Spinal cord (tissue), 9 donors: ENCODE measurements at regions not wholly inside any gene's neighbourhood (a gene's known extent, or its start where the extent isn't known, plus 50 kb on each side); places are given as distances from the start of the nearest gene placed in this dataset.

Experiments
- DNase-seq, 6 donors: peaks; one replicate each; pipeline versions ENCODE4 v3.0.0 to v3.0.0-alpha.2; 2013 to 2015; ENCODE audit warnings: low spot score in 6 of 6, low read depth in 4 of 6
- H3K27ac ChIP-seq: one replicate; pipeline ENCODE4 v1.5.1; 2013; ENCODE audit warnings: low read depth, low read length, control low read depth
- H3K27me3 ChIP-seq: one replicate; pipeline ENCODE4 v1.6.1; 2013; ENCODE audit warnings: low read length; ENCODE audit not compliant: control insufficient read depth, insufficient read depth
- H3K36me3 ChIP-seq: one replicate; pipeline ENCODE4 v1.6.1; 2013; ENCODE audit warnings: low read length; ENCODE audit not compliant: control insufficient read depth, insufficient read depth
- H3K4me1 ChIP-seq: one replicate; pipeline ENCODE4 v1.6.1; 2013; ENCODE audit warnings: low read length; ENCODE audit not compliant: control insufficient read depth, insufficient read depth
- H3K4me3 ChIP-seq: one replicate; pipeline ENCODE4 v1.5.1; 2013; ENCODE audit warnings: low read depth, low read length, control low read depth
- H3K9me3 ChIP-seq: one replicate; pipeline ENCODE4 v1.6.1; 2013; ENCODE audit warnings: low read length; ENCODE audit not compliant: control insufficient read depth, insufficient read depth
- WGBS: methylation state at CpG from one replicate; pipeline ENCODE4 v1.1.5; 2013; ENCODE audit warnings: missing lambda C conversion rate; ENCODE audit not compliant: insufficient coverage; 5-methylcytosine and 5-hydroxymethylcytosine counted together
- donor health status: healthy.

DNA sequence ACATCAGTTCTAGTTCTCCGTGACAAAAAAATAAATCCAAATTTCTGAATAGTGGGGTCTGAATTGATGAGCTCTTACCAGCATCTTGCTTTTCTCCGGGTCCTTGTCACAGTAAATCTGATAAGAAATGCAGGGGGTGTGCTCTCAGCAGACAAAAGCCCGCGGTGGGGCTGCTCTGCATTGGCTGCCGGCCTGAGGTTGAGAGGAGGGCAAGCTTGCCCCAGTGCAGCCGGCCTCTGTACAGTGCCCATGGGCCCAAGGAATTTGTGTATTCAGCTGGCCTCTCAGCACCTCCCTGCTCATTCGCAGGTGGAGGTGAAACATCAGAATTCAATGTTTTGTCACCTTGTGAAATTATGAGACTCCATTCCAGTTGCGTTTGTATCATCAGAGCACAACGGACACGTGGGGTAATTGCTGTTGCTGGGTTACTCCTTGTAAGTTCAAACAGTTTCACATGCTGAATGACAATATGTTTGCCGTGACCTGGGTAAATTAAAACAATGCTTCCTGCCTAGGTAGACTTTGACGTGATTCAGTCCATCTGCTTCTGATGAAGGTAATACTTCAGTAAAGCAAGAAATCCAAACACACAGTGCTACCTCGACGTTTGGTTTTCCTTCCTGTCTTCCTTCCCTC is 596.4 kb downstream of the MID1IP1 start:
- WGBS = 49% methylated on average over 13 of the region's 14 CpGs
- peak in 2 of 6 donors; percentile 17 to 49 for DNase-seq
- H3K27ac ChIP-seq = no peak overlapping the region
- peaks cover 26% of the 10 kb centered on the region for H3K27me3 ChIP-seq
- no peaks in the 10 kb centered on the region for H3K9me3 ChIP-seq
- peaks cover 9% of the 10 kb centered on the region for H3K4me1 ChIP-seq
- no peaks in the 10 kb centered on the region for H3K36me3 ChIP-seq
- no peak overlapping the region for H3K4me3 ChIP-seq

DNA sequence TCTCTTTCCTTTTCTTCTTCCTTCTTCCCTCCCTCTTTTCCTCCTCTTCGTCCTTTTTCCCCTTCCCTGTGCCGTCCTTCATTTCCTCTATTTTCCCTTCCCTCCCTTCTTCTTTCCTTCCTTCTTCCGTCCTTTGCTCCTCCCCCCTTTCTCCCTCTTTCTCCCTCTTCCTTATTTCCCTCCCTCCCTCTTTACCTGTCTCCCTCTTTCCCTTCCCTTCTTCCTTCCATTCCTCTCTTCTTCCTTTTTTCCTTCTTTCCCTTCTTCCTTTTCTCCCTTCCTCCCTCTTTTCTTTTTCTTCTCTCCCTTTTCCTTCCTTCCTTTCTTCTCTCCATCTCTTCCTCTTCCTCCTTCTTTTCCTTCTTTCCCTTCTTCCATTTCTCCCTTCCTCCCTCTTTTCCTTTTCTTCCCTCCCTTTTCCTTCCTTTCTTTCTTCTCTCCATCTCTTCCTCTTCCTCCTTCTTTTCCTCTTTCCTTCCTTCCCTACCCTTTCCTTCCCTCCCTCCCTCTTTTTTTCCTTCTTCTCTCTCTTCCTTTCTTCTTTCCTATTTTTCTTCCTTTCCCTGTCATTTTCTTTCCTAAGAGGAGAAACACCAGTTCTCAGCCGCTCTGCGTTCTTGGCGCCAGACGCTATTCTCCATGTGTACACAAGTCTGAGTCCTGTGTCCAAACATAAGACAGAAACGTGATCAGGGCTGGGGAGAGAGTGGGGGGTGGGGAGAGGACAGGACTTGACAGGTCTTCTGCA is 597.1 kb downstream of the MID1IP1 start:
- H3K27me3 ChIP-seq = peaks cover 24% of the 10 kb centered on the region
- peak overlapping the region; percentile 6 for H3K27ac ChIP-seq
- no peaks in the 10 kb centered on the region for H3K9me3 ChIP-seq
- no peaks in the 10 kb centered on the region for H3K36me3 ChIP-seq
- WGBS = 65% methylated on average over 3 of the region's 8 CpGs
- peaks cover 9% of the 10 kb centered on the region for H3K4me1 ChIP-seq
- no peak overlapping the region for H3K4me3 ChIP-seq
- DNase-seq = no peak

DNA sequence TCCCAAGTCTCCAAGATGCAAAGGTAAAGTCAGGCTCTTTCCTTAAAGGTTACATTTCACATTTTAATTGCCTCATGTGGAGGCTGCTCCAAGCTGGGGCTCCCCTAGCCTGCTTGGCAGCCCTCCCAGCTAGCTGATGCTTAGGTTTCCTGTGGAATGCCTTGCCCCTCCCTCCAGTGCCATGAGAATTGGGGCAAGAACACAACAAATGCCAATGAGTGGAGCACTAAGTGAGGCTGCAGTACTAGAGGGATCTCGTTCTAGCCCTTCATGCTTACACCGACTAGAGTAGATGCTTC is 597.7 kb downstream of the MID1IP1 start:
- Histone ChIP-seq H3K9me3 (no peaks in the 10 kb centered on the region), H3K27me3 (peaks cover 25% of the 10 kb centered on the region), H3K4me3 (no peak overlapping the region), H3K4me1 (peaks cover 9% of the 10 kb centered on the region), H3K27ac (peak overlapping the region; percentile 6), H3K36me3 (no peaks in the 10 kb centered on the region)
- DNase-seq = peak in 2 of 6 donors; percentile 49 to 72
- no CpG with 5 or more reads among the region's 2 CpGs for WGBS

DNA sequence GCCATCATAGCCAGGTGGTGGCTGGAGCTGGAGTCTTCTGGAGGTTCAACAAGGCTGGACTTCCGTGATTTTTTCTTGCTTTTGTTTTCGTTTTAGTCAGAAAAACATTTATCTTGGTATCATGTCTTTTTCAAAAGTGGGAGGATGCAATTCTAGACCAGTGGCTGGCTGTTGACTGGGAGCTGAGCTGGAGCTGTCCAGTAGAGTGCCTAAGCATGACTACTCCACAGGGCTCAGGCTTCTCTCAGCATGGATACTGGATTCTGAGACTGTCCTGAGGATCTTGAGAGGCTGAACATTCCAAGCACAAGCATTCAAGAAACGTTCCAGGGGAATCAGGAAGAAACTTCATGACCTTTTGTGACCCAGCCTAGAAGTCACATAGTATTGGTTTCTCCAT is 598.1 kb downstream of the MID1IP1 start:
- 17% methylated on average over 1 of the region's 3 CpGs for WGBS
- peaks cover 26% of the 10 kb centered on the region for H3K27me3 ChIP-seq
- H3K27ac ChIP-seq = no peak overlapping the region
- DNase-seq = peak in 1 of 6 donors; percentile 24
- H3K4me3 ChIP-seq = no peak overlapping the region
- peaks cover 9% of the 10 kb centered on the region for H3K4me1 ChIP-seq
- H3K36me3 ChIP-seq = no peaks in the 10 kb centered on the region
- no peaks in the 10 kb centered on the region for H3K9me3 ChIP-seq

DNA sequence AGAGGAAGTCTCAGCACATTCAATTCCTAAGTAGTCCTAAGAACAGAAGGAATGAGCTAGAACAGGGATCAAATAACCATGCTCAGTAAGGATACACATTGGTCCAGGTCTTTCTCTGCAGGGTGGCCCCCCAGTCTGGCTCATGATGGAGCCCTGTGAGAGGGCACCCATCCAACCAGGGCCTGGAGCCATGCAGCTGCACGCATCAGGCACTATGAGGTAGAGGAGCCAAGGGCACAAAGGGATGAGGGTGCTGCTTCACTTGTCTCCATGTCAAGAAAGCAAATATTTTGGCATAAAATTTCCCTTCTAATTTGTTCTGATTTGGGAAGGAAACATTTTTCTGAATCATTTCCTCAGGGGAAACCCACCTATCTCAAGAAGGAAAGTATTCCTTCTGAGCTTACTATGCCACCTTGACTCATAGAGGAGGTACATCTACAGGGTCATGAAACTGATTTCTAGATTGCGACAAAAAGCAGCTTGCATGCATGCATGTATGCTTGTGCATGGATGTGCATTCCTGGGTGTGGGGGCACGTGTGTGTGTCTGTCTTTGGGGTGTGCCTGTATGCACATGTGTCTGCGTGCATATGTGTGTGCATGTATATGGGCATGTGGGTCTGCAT is 600.3 kb downstream of the MID1IP1 start:
- no peak overlapping the region for H3K4me3 ChIP-seq
- no peaks in the 10 kb centered on the region for H3K9me3 ChIP-seq
- H3K4me1 ChIP-seq = peaks cover 6% of the 10 kb centered on the region
- H3K27ac ChIP-seq = no peak overlapping the region
- no peak for DNase-seq
- 65% methylated on average over 3 of the region's 4 CpGs for WGBS
- no peaks in the 10 kb centered on the region for H3K36me3 ChIP-seq
- peaks cover 18% of the 10 kb centered on the region for H3K27me3 ChIP-seq

DNA sequence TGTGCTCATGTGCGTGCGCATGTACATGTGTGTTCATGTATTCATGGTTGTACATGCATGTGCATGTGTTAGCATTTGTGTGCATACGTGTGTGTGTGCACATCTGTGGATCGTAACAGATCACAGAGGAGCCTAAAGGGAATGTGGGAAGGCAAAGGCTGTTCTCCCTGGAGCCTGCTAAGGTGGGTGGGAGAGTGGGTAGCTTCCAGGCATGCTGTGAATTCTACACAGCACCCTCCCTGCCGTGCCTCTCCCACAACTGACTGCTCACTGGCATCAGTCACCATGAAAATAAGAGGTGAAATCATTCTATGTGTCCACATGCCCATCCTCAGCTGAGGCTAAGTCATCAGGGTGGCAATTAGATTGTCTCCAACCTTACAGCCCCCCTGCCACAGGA is 600.9 kb downstream of the MID1IP1 start:
- Histone ChIP-seq H3K27me3 (peaks cover 20% of the 10 kb centered on the region), H3K27ac (no peak overlapping the region), H3K4me3 (no peak overlapping the region), H3K9me3 (no peaks in the 10 kb centered on the region), H3K36me3 (no peaks in the 10 kb centered on the region), H3K4me1 (peaks cover 4% of the 10 kb centered on the region)
- DNase-seq = no peak
- WGBS = 74% methylated on average over 3 of the region's 5 CpGs

DNA sequence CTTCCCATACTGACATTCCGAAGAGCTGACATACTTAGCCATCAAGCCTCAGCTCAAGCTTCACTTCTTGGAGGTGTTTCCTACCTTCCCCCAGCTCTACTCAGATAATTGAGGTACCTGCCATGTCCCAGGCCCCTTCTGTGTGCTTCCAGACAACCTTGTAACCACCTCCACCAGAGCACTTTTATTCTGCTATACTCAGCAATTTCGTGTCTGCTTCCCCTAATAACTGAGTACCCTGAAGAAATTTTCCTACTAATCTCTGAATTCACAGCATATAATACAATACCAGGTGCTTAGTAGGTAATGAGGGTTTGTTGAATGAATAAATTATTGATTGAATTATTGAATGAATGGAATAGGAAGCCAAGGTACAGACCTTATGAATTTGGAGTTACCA is 605.5 kb downstream of the MID1IP1 start:
- Histone ChIP-seq H3K36me3 (no peaks in the 10 kb centered on the region), H3K4me3 (no peak overlapping the region), H3K27me3 (peaks cover 14% of the 10 kb centered on the region), H3K27ac (no peak overlapping the region), H3K9me3 (no peaks in the 10 kb centered on the region), H3K4me1 (no peaks in the 10 kb centered on the region)
- no peak for DNase-seq
- WGBS = 100% methylated on average over 1 of the region's 2 CpGs

DNA sequence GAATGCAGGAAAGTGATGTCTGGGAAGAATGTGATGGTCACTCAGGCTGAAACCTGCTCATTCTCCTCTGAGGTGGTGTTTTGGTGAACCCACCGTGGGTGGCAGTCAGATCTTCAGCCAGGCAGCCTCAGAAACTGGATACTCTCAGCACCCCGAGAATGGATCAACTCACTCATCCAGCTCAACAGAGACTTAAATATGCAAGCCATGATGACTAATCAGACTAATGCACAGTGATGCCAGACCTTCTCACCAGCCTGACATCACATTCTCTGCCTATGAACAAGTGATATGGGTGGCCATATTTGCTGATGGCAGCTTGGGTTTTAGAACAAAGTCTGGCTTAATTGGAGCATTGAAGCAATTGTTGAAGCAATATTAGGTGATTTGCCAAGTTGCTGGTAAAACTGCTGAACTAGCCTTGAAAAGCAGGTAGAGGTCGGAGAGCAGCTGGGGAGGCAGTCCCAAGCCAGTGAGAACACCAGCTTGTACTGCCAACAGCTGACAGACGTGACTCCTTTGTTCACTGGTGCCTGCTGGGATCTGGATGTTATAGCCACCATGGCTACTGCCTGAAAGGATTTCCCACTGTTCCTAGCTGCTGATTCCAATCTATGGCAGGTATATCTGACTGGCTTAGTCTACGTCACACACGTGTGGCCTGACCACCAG is 608.1 kb downstream of the MID1IP1 start:
- WGBS = 63% methylated on average over 5 of the region's 6 CpGs
- DNase-seq = peak in 1 of 6 donors; percentile 3
- Histone ChIP-seq H3K27me3 (peaks cover 8% of the 10 kb centered on the region), H3K9me3 (no peaks in the 10 kb centered on the region), H3K27ac (no peak overlapping the region), H3K36me3 (no peaks in the 10 kb centered on the region), H3K4me3 (no peak overlapping the region), H3K4me1 (no peaks in the 10 kb centered on the region)

DNA sequence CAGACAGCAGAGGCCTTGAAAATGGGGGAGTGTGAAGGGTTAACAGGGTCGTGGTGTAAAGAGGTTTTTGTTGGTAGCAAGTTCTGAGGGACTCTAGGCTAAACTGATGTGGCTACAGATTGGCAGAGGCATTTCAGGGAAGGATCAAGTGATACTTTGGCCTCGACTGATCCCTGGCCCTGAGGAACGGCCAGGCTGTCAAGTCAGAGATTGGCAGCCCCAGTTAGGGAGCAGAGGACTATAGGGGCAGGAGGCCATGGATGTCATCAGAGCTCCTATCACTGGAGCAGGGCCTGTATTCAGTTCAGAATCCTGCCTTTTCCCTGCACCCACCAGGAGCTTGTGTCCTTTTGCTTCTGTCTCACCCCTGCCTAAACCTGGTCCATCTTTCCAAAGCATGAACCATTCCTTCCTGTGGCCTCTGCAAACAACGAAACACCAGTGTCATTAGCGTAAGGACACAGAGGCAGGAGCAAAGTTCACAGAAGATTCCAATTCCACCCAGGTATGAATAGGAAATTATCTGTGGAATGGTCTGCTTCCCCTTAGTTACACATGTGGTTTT is 613.1 kb downstream of the MID1IP1 start:
- Histone ChIP-seq H3K9me3 (no peaks in the 10 kb centered on the region), H3K27me3 (peaks cover 2% of the 10 kb centered on the region), H3K36me3 (no peaks in the 10 kb centered on the region), H3K4me3 (no peak overlapping the region), H3K27ac (no peak overlapping the region), H3K4me1 (peaks cover 8% of the 10 kb centered on the region)
- no peak for DNase-seq
- 63% methylated on average over 3 of the region's 5 CpGs for WGBS
